ENCODE measurements at regions not wholly inside any gene's neighbourhood (a gene's known extent, or its start where the extent isn't known, plus 50 kb on each side); places are given as distances from the start of the nearest gene placed in this dataset.

GRCh38 chr7:156232931-156233705 lies 407.5 kb upstream of the RNF32 start:
- Histone ChIP-seq H3K9me3 (ENCODE audit: control insufficient read depth, insufficient read depth, low read length) (peaks cover 5% of the 10 kb centered on the region; the same call in 1 of the 2 replicates), H3K4me2 (ENCODE audit: low read length) (no peak overlapping the region), H3K4me1 (ENCODE audit: control insufficient read depth, low read length) (no peaks in the 10 kb centered on the region), H3K36me3 (ENCODE audit: control insufficient read depth, low read length) (no peaks in the 10 kb centered on the region), H3K27ac (ENCODE audit: low read depth, low read length) (no peak overlapping the region), H3K79me2 (ENCODE audit: control insufficient read depth, low read length) (no peaks in the 10 kb centered on the region), H4K20me1 (ENCODE audit: control insufficient read depth, insufficient read depth, low read depth, low read length) (no peaks in the 10 kb centered on the region), H3K27me3 (ENCODE audit: control insufficient read depth, low read length) (no peaks in the 10 kb centered on the region), H3K9me2 (replicated peaks; ENCODE audit: control insufficient read depth, low read length) (no peaks in the 10 kb centered on the region), H3F3A (ENCODE audit: control insufficient read depth, insufficient read depth) (no peaks in the 10 kb centered on the region), H3K4me3 (ENCODE audit: low read length) (no peak overlapping the region)
- no peak for TF ChIP-seq CTCF (IDR thresholded peaks at IDR 0.05; ENCODE audit: low read depth, low read length, poor library complexity, severe bottlenecking)
- TF ChIP-seq EZH2phosphoT487 (IDR thresholded peaks at IDR 0.05; ENCODE audit: borderline replicate concordance, low read length) = no peak

- no peaks in the 10 kb centered on the region for H3K36me3 ChIP-seq (ENCODE audit: control insufficient read depth, low read length)
- H3K27ac ChIP-seq (ENCODE audit: low read depth, low read length) = no peak overlapping the region
- no peaks in the 10 kb centered on the region for H3K9me3 ChIP-seq (ENCODE audit: control insufficient read depth, insufficient read depth, low read length)
- no peaks in the 10 kb centered on the region for H3K4me1 ChIP-seq (ENCODE audit: control insufficient read depth, low read length)
- no peaks in the 10 kb centered on the region for H3F3A ChIP-seq (ENCODE audit: control insufficient read depth, insufficient read depth)
- no peak overlapping the region for H3K4me2 ChIP-seq (ENCODE audit: low read length)
- no peaks in the 10 kb centered on the region for H4K20me1 ChIP-seq (ENCODE audit: control insufficient read depth, insufficient read depth, low read depth, low read length)
- TF ChIP-seq EZH2phosphoT487 (IDR thresholded peaks at IDR 0.05; ENCODE audit: borderline replicate concordance, low read length) = no peak
- TF ChIP-seq CTCF (IDR thresholded peaks at IDR 0.05; ENCODE audit: low read depth, low read length, poor library complexity, severe bottlenecking) = no peak
- H3K27me3 ChIP-seq (ENCODE audit: control insufficient read depth, low read length) = no peaks in the 10 kb centered on the region
- H3K9me2 ChIP-seq (replicated peaks; ENCODE audit: control insufficient read depth, low read length) = no peaks in the 10 kb centered on the region
- H3K79me2 ChIP-seq (ENCODE audit: control insufficient read depth, low read length) = no peaks in the 10 kb centered on the region
- H3K4me3 ChIP-seq (ENCODE audit: low read length) = no peak overlapping the region
Measured at GRCh38 chr7:156230576-156230975, 410.0 kb upstream of the RNF32 start.

- TF ChIP-seq EZH2phosphoT487 (IDR thresholded peaks at IDR 0.05; ENCODE audit: borderline replicate concordance, low read length) (no peak), CTCF (IDR thresholded peaks at IDR 0.05; ENCODE audit: low read depth, low read length, poor library complexity, severe bottlenecking) (no peak)
- no peaks in the 10 kb centered on the region for H3F3A ChIP-seq (ENCODE audit: control insufficient read depth, insufficient read depth)
- H3K4me1 ChIP-seq (ENCODE audit: control insufficient read depth, low read length) = no peaks in the 10 kb centered on the region
- no peaks in the 10 kb centered on the region for H4K20me1 ChIP-seq (ENCODE audit: control insufficient read depth, insufficient read depth, low read depth, low read length)
- no peak overlapping the region for H3K4me2 ChIP-seq (ENCODE audit: low read length)
- no peaks in the 10 kb centered on the region for H3K9me2 ChIP-seq (replicated peaks; ENCODE audit: control insufficient read depth, low read length)
- no peaks in the 10 kb centered on the region for H3K79me2 ChIP-seq (ENCODE audit: control insufficient read depth, low read length)
- H3K36me3 ChIP-seq (ENCODE audit: control insufficient read depth, low read length) = no peaks in the 10 kb centered on the region
- no peak overlapping the region for H3K27ac ChIP-seq (ENCODE audit: low read depth, low read length)
- no peaks in the 10 kb centered on the region for H3K27me3 ChIP-seq (ENCODE audit: control insufficient read depth, low read length)
- no peaks in the 10 kb centered on the region for H3K9me3 ChIP-seq (ENCODE audit: control insufficient read depth, insufficient read depth, low read length)
- H3K4me3 ChIP-seq (ENCODE audit: low read length) = no peak overlapping the region
Measured at GRCh38 chr7:156224833-156225225, 412.6 kb upstream of the SHH start.

All from DOHH2 (cell line).